NOMO-1 (cell line): ENCODE measurements at regions not wholly inside any gene's neighbourhood (a gene's known extent, or its start where the extent isn't known, plus 50 kb on each side); places are given as distances from the start of the nearest gene placed in this dataset.
"Not testable (repeated sequence)": the region's sequence is repeated elsewhere in the genome, so short reads cannot be mapped to it uniquely, and the experiment has no call there.

Experiments
- DNase-seq, 2 experiments: peaks; one replicate each; lab custom pipeline; 2025; ENCODE audit not compliant: unreplicated experiment in 2 of 2; lab: John Stamatoyannopoulos, UW

DNA sequence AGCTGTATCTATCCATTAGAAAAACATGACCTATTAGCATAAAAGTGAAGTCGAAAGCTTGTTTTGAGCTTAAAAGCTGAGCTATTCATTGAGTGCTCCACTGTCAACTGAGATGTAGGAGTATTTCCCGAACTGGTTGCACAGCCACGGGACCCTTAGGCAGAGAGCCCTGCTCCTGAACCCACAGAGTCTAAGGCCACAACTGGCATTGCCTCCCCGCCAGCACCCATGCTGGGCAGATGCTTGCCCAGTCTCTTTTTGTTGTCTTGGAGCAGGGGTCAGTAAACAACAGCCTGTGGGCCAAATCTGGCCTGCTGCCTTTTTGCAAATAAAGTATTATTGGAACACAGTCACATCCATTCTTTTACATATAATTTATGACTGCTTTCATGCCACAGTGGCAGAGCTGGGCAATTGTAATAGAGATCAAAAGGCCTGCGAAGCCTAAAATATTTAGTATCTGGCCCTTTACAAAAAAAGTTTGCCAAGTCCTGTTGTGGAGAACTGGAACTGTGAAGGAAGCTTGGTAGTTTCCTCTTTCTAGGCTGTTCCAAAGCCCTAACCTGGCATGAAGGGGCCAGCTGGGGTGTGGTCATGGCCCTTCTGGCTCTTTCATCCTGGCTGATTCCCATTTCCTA is 58.4 kb upstream of the WAPL start:
- DNase-seq, result no peak

DNA sequence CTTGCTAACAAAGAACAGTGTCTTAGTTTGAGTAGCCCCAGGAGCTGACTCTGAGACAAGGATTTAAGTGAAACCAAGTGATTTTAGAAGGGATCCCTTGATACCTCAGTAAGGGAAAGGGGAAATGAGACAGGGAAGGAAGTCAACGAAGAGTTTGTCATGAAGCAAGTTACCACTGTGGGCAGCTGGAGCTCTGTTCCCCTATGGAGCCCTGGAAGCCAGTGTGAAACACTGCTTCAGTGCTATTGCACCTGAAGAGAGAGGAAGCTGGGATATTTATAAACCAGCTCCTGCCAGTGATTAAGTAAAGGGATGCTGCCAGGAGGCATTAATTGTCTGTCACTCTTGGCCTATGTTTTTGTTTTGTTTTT is 58.9 kb upstream of the WAPL start:
- DNase-seq, result peak; percentile 33 to 82

DNA sequence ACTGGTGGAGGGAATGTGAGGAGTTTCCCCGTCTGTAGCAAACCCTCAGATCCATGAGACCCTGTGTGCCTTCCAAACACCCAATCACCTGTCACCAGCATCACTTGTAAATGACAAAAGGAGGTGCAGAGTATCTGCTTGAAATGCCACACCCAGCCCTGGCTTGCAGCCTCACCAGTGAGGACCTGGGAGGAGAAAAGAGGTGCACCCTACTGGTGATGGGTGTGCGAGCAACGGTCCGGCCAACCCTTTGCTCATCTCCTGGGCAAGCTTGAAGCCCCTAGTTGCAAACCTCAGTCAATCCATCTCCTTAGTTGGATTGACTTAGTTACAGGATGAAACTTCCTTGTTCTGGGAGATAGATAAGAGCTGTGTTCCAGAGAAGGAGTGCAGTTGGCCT is 62.4 kb upstream of the WAPL start:
- no peak for DNase-seq

DNA sequence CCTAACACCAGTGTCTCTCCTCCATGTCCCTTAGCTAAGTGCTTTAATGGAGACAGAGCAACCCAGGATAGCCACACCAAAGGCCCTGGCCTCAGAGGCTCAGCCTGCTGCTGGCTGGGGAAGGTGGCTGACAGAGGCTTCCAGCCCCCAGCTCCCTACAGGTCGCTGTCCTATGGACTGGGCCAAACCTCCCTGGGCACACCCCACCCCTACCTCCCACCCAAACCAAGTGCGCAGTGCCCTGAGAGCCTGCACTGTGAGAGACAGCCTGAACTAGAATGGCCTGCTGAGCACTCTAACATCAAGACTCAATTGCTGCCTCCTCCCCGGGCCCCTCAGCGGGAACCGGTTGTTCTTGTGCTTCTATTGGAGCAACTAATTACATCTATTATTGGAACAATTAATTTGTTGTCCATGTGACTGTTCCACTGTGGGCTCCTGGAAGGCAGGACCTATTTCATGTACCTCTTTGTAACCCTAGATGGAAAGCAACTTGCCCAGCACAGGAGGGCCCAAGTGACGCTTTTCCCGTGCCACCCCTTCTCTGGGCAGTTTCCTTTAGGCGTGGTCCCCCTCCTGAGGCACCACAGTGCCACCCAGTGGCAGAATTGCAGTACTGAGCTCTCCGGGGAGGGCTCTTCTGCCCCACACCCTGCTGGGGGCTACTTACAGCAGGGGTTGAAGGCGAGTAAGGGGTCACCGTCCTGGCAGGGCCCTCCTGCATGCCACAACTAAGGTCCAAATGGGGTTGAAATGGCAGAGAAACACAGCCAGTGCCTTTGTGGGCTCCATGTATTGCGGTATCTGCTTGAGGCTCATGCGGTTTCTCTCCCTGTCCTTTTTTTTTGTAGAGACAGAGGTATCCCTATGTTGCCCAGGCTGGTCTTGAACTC is 63.7 kb upstream of the WAPL start:
- DNase-seq, result peak; percentile 51 to 73

DNA sequence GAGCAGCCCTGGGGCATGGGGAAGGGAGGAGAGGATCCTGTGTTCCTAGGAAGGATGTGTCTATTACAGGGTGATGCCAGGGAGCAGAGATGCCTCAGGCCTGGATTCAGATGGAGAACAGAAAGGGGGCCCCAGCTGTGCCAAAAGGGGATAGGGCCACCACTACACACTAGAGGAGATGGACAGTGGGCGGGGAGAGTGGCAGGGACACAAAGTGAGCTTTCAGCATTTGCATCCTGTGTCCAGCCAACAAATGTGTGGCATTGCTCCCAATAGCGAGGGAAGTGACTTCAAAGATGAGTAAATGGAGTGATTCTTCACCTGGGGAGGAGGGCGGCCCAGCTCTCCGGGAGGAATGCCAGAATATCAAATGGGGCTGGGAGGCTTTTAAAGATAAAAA is 64.9 kb upstream of the WAPL start:
- DNase-seq, result no peak

DNA sequence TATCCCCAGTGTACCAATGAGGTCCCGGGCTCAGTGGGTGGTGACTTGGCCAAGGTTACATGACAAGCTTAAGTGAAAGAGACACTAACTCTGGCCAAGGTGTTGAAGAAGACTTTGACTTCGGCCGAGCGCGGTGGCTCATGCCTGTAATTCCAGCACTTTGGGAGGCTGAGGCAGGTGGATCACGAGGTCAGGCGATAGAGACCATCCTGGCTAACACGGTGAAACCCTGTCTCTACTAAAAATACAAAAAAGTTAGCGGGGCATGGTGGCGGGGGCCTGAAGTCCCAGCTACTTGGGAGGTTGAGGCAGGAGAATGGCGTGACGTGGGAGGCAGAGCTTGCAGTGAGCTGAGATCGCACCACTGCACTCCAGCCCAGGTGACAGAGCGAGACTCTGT is 65.6 kb upstream of the OPN4 start:
- DNase-seq, result not testable (repeated sequence)

DNA sequence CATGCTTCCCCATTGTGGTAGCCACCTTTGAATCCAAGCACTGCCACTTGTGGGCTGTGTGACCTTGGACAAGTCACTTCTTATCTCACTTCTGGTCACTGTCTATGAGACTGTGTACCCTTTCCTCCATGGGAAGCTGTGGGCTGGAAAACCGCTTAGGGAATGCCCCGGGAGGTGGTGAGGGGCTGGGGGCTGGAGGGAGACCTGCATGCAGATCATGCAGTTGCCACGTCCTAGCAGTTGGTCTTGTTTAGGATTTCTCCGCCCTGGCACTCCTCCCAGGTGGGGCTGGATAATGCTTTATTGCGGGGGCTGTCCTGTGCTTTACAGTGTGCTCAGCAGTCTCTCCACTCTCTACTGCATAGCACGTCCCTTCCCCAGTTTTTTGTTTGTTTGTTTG is 62.9 kb upstream of the OPN4 start:
- DNase-seq, result no peak

DNA sequence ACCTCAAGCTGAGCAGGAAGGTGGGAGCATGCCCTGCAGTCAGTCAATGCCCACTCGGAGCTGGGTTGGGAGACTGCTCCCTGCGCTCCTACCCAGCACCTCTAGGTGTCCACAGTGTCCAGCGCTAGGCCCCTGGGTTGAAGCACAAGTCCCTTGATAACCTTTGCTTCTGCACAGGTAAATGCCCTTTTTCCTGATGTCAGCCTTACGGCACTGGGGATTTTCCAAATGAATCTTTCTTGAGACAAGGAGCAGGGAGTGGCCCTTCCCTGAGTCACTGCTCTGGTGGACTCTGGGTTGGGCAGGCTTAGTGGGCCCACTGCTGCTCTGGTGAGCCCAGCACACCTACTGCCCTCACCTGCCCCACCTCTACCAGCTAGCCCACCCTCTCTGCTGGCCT is 61.9 kb upstream of the OPN4 start:
- DNase-seq, result no peak

DNA sequence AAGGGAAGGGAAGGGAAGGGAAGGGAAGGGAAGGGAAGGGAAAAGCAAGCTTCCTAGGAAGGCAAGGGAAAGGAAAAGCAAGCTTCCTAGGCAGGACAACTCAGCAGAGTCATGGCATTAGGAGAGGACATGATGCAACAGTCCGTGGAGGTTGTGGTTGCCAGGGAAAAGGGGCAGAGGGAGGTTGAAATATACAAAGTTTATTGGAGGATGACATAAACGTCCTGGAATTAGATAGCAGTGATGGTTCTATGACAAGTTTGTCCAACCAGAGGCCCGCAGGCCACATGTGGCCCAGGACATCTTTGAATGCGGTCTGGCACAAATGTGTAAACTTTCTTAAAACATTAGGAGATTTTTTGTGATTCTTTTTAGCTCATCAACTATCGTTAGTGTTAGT is 59.8 kb upstream of the OPN4 start:
- no peak for DNase-seq

DNA sequence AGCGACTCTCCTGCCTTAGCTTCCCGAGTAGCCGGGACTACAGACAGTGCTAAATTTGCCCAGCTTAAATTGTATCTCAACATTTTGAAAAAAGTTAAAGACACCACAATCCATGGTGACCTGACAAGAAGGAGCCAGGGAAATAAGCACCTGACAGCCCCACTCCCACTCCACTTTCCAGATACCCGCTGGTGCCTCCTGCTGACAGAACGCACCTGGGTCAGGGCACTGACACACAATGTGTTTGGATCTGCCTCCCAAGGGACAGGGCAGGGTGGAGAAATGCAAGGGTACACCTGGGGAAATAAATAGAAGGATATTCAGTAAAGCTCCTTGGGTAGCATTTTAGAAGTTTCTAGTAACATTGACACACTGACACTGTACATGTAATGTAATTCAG is 58.9 kb upstream of the OPN4 start:
- DNase-seq, result no peak

DNA sequence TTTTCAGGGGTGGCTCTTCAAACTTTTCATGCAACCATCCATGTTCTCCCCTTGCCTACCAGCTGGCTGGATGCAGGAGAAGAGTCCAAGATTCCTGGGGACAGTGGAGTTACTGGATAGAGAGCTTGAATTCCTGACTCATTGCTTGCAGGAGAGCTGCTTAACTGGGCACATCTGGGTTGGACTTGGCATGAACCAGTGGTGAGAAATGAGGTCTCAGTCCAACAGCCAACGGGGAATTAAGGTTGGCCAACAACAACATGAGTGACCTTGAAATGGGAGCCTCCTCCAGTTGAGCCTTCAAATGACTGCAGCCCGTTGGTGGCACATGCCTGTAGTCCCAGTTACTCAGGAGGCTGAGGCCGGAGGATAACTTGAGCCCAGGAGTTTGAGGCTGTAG is 58.1 kb upstream of the OPN4 start:
- DNase-seq, result no peak

DNA sequence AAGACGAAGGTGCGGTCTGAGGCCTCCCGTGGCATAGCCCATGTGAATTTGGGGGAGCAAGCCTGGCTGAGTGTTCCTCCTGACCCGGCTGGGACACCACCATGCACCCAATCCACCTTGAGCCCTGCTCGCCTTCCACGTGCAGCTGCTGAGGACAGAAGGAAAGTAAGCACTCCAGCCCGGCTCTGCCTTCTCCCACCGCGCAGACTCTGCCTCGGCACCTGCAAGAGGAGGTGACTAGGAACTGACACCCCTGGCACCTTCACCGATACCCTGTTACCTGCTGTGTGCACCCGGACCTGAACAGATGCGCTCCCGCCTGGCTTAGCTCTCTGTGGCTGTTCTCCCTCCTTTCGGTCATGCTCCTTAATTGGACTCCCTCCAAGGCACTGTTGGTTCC is 57.0 kb upstream of the OPN4 start:
- no peak for DNase-seq

DNA sequence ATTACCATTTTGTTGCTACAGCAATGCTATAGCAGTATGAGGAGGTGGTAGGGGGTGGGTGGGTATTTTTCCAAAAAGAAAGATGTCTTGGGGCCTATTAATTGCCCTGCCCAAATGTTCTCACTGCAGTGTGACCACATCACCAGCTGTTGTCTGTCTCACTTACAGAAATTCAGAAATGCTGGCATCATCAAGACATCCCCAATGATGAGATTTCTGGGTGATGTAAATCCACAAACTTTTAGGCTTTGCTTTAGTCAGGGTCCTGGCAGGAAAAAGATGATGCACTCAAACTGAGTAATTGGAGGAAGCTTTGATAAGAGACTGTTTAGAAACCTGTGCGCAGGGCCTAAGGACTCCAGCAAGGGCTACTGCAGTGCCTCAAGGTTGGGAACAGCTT is 56.2 kb upstream of the OPN4 start:
- no peak for DNase-seq

DNA sequence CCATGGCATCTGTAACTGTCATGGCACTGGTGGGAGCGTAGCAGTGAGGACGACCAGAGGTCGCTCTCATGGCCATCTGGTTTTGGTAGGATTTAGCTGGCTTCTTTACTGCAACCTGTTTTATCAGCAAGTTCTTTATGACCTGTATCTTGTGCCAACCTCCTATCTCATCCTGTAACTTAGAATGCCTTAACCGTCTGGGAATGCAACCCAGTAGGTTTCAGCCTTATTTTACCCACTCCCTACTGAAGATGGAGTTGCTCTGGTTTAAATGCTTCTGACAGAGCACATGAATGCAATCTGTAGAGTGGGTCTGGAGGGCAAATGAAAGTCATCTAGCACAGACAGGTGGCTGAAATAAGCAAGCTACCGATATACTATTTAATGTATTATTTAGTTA is 55.3 kb upstream of the OPN4 start:
- DNase-seq, result no peak

DNA sequence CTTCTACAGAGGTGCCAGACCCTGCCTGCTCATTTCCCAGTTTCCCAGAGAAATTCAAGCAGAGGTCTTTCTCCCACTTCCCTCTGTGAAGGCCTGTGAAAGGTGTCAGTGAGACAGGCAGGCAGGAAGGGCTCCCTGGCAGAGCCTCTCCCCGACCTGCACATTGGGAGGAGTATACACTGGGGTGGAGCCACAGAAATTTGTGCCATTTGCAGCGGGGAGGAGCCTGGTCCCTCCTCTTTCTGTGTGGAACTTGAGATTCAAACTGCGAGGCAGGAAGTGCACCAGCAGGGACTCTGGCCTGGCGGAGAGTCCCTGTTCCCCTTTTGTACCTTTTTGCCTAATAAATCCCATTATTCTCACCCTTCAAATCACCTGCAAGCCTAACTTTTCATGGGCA is 54.6 kb upstream of the OPN4 start:
- peak; percentile 56 to 68 for DNase-seq

DNA sequence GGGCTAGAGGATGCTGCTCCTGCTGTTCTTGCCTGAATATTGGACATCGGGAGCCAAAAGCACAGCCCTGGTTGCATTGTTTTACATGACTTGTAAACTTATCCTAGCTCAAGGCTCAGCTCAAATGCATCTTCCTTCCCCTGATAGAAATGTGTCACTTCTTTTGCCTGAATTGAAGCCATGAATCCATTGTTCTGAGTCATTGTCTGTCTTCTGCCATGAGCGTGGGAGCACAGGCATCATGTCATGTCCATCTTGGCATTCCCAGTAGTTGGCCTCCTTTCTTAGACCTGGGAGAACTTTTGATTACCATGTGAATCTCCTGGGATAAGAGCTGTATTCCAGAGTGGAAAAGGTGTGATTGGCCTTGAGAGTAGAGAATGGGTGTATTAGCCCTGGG is 54.1 kb upstream of the OPN4 start:
- DNase-seq, result no peak

DNA sequence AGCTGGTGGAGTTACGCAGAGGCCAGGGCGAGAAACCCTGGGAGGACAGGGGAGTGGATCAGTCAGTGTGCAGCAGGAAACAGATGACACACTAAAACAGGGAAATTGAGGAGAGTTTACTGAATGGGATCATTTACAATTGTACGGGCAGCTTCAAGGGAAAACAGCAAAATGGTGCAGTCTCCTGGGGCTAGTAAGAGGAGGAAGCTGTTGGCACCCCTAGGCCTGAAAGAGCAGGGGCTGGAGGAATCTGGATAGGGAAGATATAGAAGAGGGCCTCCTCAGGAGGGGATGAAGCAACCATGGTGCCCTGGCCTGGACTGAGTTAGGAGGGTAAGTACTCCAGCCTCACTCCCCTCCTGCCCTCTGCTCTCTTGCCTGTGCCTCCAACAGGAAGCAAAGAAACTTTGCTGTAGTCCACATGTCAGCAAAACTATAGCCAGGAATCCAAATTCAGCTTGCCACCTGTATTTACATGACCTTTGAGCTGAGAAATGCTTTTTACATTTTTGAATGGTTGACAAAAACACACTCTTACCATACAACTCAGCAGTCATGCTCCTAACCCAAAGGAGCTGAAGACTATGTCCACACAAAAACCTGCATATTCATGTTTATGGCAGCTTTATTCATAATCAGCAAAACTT is 52.3 kb upstream of the OPN4 start:
- DNase-seq, result no peak

DNA sequence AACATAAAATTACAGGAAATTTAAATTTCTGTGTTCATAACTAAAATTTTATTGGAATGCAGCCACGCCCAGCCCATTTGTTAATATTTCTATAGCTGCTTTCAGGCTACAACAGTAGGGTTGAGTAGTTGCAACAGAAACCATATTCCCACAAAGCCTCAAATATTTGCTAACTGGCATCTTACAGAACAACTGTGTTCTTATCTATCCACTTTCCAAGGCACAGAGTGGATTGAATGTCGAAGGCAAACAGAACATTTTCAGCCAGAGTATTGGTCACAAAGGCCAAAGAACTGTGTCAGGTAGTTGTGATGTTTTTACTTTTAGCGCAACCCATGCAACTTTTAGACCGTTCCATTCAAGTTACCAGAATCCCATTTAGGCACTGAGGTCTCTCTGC is 51.1 kb upstream of the OPN4 start:
- no peak for DNase-seq
